ENCODE measurements at regions not wholly inside any gene's neighbourhood (a gene's known extent, or its start where the extent isn't known, plus 50 kb on each side); places are given as distances from the start of the nearest gene placed in this dataset.

DNA sequence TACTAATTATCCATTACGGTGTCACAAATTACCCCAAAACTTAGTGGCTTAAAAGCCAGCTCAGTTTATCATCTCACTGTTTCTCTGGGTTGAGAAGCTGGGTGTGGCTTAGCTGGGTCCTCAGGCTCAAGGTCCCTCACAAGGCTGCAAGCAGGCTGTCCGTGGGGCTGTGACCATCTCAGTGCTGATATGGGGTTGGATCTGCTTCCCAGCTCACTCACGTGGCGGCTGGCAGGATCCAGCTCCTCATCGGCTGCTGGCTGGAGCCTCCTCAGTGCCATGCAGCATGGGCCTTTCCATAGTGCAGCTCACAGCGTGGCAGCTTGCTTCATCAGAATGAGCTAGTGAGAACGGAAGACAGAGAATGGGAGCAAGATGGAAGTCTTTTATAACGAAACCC lies 128.5 kb upstream of the CPEB4 start:
- H3K9me3 ChIP-seq (ENCODE audit: control insufficient read depth, insufficient read depth, low read depth, low read length) = no peaks in the 10 kb centered on the region
- ChIA-PET POLR2A (no interaction called here), CTCF (no interaction called here)
- H3K36me3 ChIP-seq (ENCODE audit: control insufficient read depth in 2 of 2, insufficient read depth in 1 of 2, low read length in 2 of 2) = no peaks in the 10 kb centered on the region
- H3K27ac ChIP-seq (ENCODE audit: extremely low read depth, low read depth, low read length) = no peak overlapping the region
- peaks cover 5% of the 10 kb centered on the region; the same call in 1 of the 2 replicates for H3K4me1 ChIP-seq (ENCODE audit: control insufficient read depth, insufficient read depth, low read length)
- H3K4me3 ChIP-seq (ENCODE audit: low read depth, low read length) = no peak overlapping the region
- no peak for TF ChIP-seq ZNF292 (tag by site-specific recombination; IDR thresholded peaks at IDR 0.05; ENCODE audit: borderline replicate concordance, low read depth)
- TF ChIP-seq TCF7L2 (IDR thresholded peaks at IDR 0.05; ENCODE audit: borderline replicate concordance, low read depth, low read length) = no peak
- TF ChIP-seq ZNF354C (tag by site-specific recombination; IDR thresholded peaks at IDR 0.05; ENCODE audit: borderline replicate concordance, low read depth) = no peak

- peaks cover 7% of the 10 kb centered on the region; the same call in 1 of the 2 replicates for H3K4me1 ChIP-seq (ENCODE audit: control insufficient read depth, insufficient read depth, low read length)
- POLR2A ChIA-PET = no interaction called here
- CTCF ChIA-PET = no interaction called here
Measured at GRCh38 chr5:173760461-173761177, 127.5 kb upstream of the CPEB4 start.

GRCh38 chr5:173761178-173761513 lies 127.0 kb upstream of the CPEB4 start:
- Histone ChIP-seq H3K4me1 (ENCODE audit: control insufficient read depth, insufficient read depth, low read length) (peaks cover 7% of the 10 kb centered on the region; the same call in 1 of the 2 replicates), H3K36me3 (ENCODE audit: control insufficient read depth in 2 of 2, insufficient read depth in 1 of 2, low read length in 2 of 2) (no peaks in the 10 kb centered on the region), H3K27ac (ENCODE audit: extremely low read depth, low read depth, low read length) (no peak overlapping the region), H3K9me3 (ENCODE audit: control insufficient read depth, insufficient read depth, low read depth, low read length) (no peaks in the 10 kb centered on the region), H3K4me3 (ENCODE audit: low read depth, low read length) (no peak overlapping the region)
- TF ChIP-seq ZNF600 (tag by site-specific recombination; IDR thresholded peaks at IDR 0.05) (no peak), SCRT2 (tag by site-specific recombination; IDR thresholded peaks at IDR 0.05) (no peak), BCL6B (tag by site-specific recombination; IDR thresholded peaks at IDR 0.05) (no peak), ZNF146 (tag by site-specific recombination; IDR thresholded peaks at IDR 0.05) (no peak), MYNN (tag by site-specific recombination; IDR thresholded peaks at IDR 0.05; ENCODE audit: borderline replicate concordance) (no peak), ZNF239 (tag by site-specific recombination; IDR thresholded peaks at IDR 0.05) (no peak), ZNF623 (tag by site-specific recombination; IDR thresholded peaks at IDR 0.05) (no peak), HIC1 (tag by site-specific recombination; IDR thresholded peaks at IDR 0.05) (no peak)
- TF ChIP-seq, protein P1, sequence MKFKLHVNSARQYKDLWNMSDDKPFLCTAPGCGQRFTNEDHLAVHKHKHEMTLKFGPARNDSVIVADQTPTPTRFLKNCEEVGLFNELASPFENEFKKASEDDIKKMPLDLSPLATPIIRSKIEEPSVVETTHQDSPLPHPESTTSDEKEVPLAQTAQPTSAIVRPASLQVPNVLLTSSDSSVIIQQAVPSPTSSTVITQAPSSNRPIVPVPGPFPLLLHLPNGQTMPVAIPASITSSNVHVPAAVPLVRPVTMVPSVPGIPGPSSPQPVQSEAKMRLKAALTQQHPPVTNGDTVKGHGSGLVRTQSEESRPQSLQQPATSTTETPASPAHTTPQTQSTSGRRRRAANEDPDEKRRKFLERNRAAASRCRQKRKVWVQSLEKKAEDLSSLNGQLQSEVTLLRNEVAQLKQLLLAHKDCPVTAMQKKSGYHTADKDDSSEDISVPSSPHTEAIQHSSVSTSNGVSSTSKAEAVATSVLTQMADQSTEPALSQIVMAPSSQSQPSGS (tag by site-specific recombination; IDR thresholded peaks at IDR 0.05; ENCODE audit: low read depth) = no peak
- ChIA-PET POLR2A (no interaction called here), CTCF (interaction anchor here (0.7 kb wide), 1 partner anchor 1304 kb away, joined by 3 read pairs; no protein-coding TSS in a partner anchor)

More at GRCh38 chr5:173760461-173761177, 127.5 kb upstream of the CPEB4 start:
- no peak overlapping the region for H3K27ac ChIP-seq (ENCODE audit: extremely low read depth, low read depth, low read length)
- H3K9me3 ChIP-seq (ENCODE audit: control insufficient read depth, insufficient read depth, low read depth, low read length) = no peaks in the 10 kb centered on the region
- H3K36me3 ChIP-seq (ENCODE audit: control insufficient read depth in 2 of 2, insufficient read depth in 1 of 2, low read length in 2 of 2) = no peaks in the 10 kb centered on the region
- TF ChIP-seq ZNF133 (tag by site-specific recombination; IDR thresholded peaks at IDR 0.05) = 0 out of 2 replicates have a peak, but pooled peaks have one; percentile 36
- no peak for TF ChIP-seq ZNF175 (tag by site-specific recombination; IDR thresholded peaks at IDR 0.05)
- no peak overlapping the region for H3K4me3 ChIP-seq (ENCODE audit: low read depth, low read length)

All from HEK293 (cell line).